ENCODE measurements at regions not wholly inside any gene's neighbourhood (a gene's known extent, or its start where the extent isn't known, plus 50 kb on each side); places are given as distances from the start of the nearest gene placed in this dataset.

DNA sequence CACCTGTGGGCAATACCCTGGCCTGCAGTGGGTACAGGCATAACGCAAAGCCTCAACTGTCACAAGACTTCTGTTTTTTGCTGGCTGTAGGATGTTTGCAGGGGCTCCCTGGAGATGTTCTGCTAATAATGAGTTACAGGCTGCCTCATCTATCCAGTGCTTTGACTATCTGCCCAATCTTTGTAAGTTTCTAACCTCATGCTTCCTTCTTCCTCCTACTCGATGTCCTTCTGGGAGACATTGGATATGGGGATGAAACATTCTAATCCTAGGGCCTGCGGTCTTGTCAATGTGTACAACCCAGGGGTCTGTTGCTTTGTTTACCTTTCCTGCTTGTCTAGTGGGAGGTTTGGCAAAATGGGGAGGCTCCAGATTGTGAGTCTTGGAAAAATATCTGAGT, 136.8 kb upstream of the TCF21 start:
- TF ChIP-seq, protein P1, sequence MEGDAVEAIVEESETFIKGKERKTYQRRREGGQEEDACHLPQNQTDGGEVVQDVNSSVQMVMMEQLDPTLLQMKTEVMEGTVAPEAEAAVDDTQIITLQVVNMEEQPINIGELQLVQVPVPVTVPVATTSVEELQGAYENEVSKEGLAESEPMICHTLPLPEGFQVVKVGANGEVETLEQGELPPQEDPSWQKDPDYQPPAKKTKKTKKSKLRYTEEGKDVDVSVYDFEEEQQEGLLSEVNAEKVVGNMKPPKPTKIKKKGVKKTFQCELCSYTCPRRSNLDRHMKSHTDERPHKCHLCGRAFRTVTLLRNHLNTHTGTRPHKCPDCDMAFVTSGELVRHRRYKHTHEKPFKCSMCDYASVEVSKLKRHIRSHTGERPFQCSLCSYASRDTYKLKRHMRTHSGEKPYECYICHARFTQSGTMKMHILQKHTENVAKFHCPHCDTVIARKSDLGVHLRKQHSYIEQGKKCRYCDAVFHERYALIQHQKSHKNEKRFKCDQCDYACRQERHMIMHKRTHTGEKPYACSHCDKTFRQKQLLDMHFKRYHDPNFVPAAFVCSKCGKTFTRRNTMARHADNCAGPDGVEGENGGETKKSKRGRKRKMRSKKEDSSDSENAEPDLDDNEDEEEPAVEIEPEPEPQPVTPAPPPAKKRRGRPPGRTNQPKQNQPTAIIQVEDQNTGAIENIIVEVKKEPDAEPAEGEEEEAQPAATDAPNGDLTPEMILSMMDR (IDR thresholded peaks at IDR 0.05; ENCODE audit: insufficient read depth, low read length): no peak
- TF ChIP-seq POLR2AphosphoS5 (IDR thresholded peaks at IDR 0.05; ENCODE audit: low read depth): no peak

Data from HL-60 (cell line).